ENCODE measurements at regions not wholly inside any gene's neighbourhood (a gene's known extent, or its start where the extent isn't known, plus 50 kb on each side); places are given as distances from the start of the nearest gene placed in this dataset.

GRCh38 chr2:18365342-18365741 is 195.1 kb downstream of the RDH14 start:
- TF ChIP-seq CTCF (IDR thresholded peaks at IDR 0.05) (no peak), POLR2AphosphoS5 (IDR thresholded peaks at IDR 0.05) (no peak)

Measured in suprapubic skin (tissue), 3 donors.